Glutamatergic neuron (in vitro differentiated cells): ENCODE measurements at regions not wholly inside any gene's neighbourhood (a gene's known extent, or its start where the extent isn't known, plus 50 kb on each side); places are given as distances from the start of the nearest gene placed in this dataset.

Experiments
- DNase-seq: peaks from one replicate; pipeline ENCODE4 v3.0.0; 2022
- H3K27ac Mint-ChIP-seq: one replicate; pipeline ENCODE4 v1.8.0; 2020; ENCODE audit warnings: mild to moderate bottlenecking, mixed read lengths, inconsistent platforms; ENCODE audit not compliant: unreplicated experiment
- H3K27me3 Mint-ChIP-seq: one replicate; pipeline ENCODE4 v1.8.0; 2020; ENCODE audit warnings: mild to moderate bottlenecking, moderate library complexity, mixed read lengths, inconsistent platforms; ENCODE audit not compliant: unreplicated experiment
- H3K36me3 Mint-ChIP-seq: one replicate; pipeline ENCODE4 v1.8.0; 2020; ENCODE audit warnings: mild to moderate bottlenecking, mixed read lengths, inconsistent platforms; ENCODE audit not compliant: unreplicated experiment
- H3K4me1 Mint-ChIP-seq: one replicate; pipeline ENCODE4 v1.8.0; 2020; ENCODE audit warnings: mild to moderate bottlenecking, low read depth, mixed read lengths, inconsistent platforms; ENCODE audit not compliant: unreplicated experiment
- H3K4me3 Mint-ChIP-seq: one replicate; pipeline ENCODE4 v1.8.0; 2020; ENCODE audit warnings: mild to moderate bottlenecking, mixed read lengths, inconsistent platforms; ENCODE audit not compliant: unreplicated experiment
- H3K9me3 Mint-ChIP-seq: one replicate; pipeline ENCODE4 v1.8.0; 2020; ENCODE audit warnings: mild to moderate bottlenecking, moderate library complexity, mixed read lengths, inconsistent platforms; ENCODE audit not compliant: unreplicated experiment
- CTCF ChIP-seq: fragments of 200-600 bp; sonication (generic); IDR thresholded peaks from one replicate; pipeline ENCODE4 v1.5.0; 2021; ENCODE audit not compliant: partially characterized antibody, unreplicated experiment

- Mint-ChIP-seq H3K4me1 (peaks cover 9% of the 10 kb centered on the region), H3K9me3 (no peaks in the 10 kb centered on the region), H3K36me3 (no peaks in the 10 kb centered on the region), H3K4me3 (no peak overlapping the region), H3K27me3 (no peaks in the 10 kb centered on the region), H3K27ac (no peak overlapping the region)
- TF ChIP-seq CTCF, result no peak
- DNase-seq, result no peak
These were observed 210.7 kb downstream of the PDCD6IP start for GRCh38 chr3:34008836-34009809.

- no peak overlapping the region for H3K27ac Mint-ChIP-seq
These were observed 213.0 kb downstream of the PDCD6IP start for GRCh38 chr3:34011171-34012101.

GRCh38 chr3:34012102-34012461, 213.7 kb downstream of the PDCD6IP start:
- no peaks in the 10 kb centered on the region for H3K9me3 Mint-ChIP-seq
- H3K36me3 Mint-ChIP-seq, result no peaks in the 10 kb centered on the region
- H3K4me3 Mint-ChIP-seq, result no peak overlapping the region
- peaks cover 6% of the 10 kb centered on the region for H3K4me1 Mint-ChIP-seq
- no peak for DNase-seq
- no peak for TF ChIP-seq CTCF
- no peaks in the 10 kb centered on the region for H3K27me3 Mint-ChIP-seq
- H3K27ac Mint-ChIP-seq, result no peak overlapping the region

More at GRCh38 chr3:34011171-34012101, 213.0 kb downstream of the PDCD6IP start:
- no peak for DNase-seq
- Mint-ChIP-seq H3K4me3 (no peak overlapping the region), H3K36me3 (no peaks in the 10 kb centered on the region), H3K9me3 (no peaks in the 10 kb centered on the region), H3K4me1 (peaks cover 6% of the 10 kb centered on the region), H3K27me3 (no peaks in the 10 kb centered on the region)
- TF ChIP-seq CTCF, result no peak

- H3K4me1 Mint-ChIP-seq, result no peaks in the 10 kb centered on the region
- no peaks in the 10 kb centered on the region for H3K27me3 Mint-ChIP-seq
- no peak for DNase-seq
- TF ChIP-seq CTCF, result no peak
- no peak overlapping the region for H3K27ac Mint-ChIP-seq
- no peaks in the 10 kb centered on the region for H3K36me3 Mint-ChIP-seq
- no peaks in the 10 kb centered on the region for H3K9me3 Mint-ChIP-seq
- H3K4me3 Mint-ChIP-seq, result no peak overlapping the region
These were observed 215.6 kb downstream of the PDCD6IP start for GRCh38 chr3:34013818-34014570.
